Suppressor macrophage treated with lipopolysaccharide for 4 hours (primary cell): ENCODE measurements at regions not wholly inside any gene's neighbourhood (a gene's known extent, or its start where the extent isn't known, plus 50 kb on each side); places are given as distances from the start of the nearest gene placed in this dataset.

Experiments
- DNase-seq: peaks from one replicate; pipeline ENCODE4 v3.0.0-alpha.2; 2020

- no peak for DNase-seq
These were observed 136.8 kb upstream of the IRF2BP2 start for GRCh38 chr1:234746798-234747196.

DNA sequence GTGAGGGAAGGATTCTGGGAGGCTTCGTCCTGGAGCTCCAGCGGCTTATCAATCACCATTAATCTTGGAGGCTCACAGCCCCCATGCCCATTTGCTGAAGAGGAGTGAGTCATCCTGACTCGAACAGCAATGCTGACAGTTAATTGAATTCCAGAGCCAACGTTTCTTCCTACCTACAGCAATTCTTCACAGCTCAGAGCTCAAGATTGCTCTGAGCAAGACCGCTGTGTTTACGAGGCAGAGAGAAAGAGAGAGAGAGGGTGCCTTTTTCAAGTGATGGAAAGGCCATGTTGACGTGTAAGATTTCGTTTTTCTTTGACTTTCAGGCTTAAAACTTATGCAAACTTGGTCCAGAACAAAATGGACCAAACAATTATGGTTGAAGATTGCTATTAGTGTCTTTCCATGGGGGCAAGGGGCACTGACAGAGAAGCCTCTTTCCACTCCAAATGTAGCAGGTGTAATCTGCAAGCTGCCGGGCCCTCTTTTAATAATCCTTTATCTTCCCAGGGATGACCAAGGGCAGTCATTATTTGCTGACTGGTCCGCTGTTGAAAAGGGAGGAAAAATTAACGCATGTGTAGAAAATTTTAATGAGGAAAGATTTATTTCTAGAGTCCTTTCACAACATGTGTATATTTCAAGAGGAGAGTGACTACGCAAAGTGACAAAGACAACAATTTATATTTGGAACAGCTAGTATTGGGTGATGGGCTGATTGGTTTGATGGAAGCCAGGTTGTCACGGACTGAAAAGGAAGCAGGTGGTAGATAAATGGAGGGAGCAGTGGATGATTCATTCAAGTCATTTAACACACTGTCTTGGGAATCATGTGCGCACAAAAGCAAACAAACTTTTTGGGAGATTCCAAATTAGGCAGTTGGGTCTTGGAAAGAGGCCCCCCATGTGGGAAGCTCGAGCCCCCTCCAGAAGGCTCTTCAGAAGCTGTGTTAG lies 136.1 kb upstream of the IRF2BP2 start:
- no peak for DNase-seq

GRCh38 chr1:234745276-234745675 lies 135.3 kb upstream of the IRF2BP2 start:
- DNase-seq = no peak

- DNase-seq = no peak
These were observed 134.0 kb upstream of the IRF2BP2 start for GRCh38 chr1:234743791-234744611.

- DNase-seq = no peak
These were observed 132.6 kb upstream of the IRF2BP2 start for GRCh38 chr1:234742622-234743021.

DNA sequence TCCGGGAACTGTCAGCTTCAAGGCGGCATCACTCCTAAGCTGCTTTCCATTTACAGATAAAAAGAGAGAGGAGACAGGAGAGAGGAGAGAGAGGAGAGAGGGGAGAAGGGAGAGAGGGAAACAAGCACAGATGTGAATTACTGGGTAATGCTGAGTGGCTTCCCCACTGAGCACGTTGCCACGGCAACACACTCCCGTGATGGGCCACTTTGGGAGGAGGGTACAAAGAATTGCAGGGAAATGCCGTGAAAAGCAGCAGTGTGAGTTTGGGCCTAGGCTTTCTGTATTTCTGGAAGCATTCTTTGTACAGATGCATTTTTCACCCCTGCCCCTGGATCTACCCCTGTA lies 128.0 kb upstream of the IRF2BP2 start:
- no peak for DNase-seq

DNA sequence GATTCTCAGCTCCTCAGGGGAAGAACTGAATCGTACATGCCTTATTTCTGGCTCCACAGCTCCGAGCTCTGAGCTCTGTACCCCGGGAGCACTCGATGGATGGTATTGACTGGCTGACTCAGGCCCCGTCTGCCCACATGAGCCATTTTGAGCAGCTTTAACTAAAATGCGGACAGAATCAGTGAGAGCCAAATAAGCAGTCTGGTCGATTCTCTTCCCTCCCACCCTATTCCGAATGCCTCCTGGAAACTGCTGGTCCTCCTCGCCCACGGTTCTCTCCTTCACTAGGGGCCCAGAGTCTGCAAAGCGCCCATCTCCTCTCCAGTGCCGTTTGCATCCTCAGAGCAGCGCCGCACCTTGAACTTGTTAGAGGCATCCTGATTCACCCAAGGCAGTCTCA lies 125.9 kb upstream of the IRF2BP2 start:
- DNase-seq = no peak

DNA sequence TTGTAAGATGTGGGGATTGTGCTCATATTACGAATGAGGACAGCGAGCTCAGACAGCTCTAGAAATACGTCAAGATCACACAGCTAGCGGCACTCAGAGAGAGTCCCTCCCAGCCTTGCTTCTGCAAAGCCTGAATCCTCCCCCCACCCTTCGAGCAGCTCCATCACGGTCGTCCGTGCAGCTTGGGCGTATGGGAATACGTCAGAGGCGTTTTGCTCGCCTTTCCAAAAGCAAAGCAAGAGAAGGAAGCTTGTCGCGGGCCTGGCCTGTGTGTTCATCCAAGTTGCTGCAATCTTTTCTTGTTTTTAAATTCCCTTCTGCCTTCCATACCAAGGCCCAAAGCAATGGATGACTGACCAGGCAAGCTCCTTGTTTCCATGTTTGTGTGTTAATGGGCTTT lies 125.5 kb upstream of the IRF2BP2 start:
- no peak for DNase-seq

GRCh38 chr1:234734869-234735268 lies 124.9 kb upstream of the IRF2BP2 start:
- DNase-seq = no peak

DNA sequence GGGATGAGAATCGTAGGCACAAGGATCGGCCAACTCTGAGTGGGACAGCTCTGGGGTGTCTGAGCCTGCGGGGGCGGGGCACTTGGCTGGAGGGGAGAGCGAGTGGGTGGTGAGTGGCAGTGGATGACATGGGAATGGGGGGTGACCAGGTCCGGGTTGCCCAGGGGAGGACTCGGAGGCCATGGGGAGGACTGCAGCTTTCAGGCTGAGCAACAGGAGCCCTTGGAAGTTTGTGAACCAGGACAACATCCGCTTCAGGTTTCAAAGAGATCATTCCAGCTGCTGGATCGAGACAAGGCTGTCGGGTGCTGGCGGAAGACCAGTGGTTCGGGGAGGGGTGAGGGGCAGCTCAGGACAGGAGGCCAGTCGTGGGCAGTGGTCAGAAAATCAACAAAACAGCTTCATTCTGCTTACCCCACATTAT lies 124.4 kb upstream of the IRF2BP2 start:
- no peak for DNase-seq

- DNase-seq = no peak
These were observed 123.4 kb upstream of the IRF2BP2 start for GRCh38 chr1:234733427-234733826.

DNA sequence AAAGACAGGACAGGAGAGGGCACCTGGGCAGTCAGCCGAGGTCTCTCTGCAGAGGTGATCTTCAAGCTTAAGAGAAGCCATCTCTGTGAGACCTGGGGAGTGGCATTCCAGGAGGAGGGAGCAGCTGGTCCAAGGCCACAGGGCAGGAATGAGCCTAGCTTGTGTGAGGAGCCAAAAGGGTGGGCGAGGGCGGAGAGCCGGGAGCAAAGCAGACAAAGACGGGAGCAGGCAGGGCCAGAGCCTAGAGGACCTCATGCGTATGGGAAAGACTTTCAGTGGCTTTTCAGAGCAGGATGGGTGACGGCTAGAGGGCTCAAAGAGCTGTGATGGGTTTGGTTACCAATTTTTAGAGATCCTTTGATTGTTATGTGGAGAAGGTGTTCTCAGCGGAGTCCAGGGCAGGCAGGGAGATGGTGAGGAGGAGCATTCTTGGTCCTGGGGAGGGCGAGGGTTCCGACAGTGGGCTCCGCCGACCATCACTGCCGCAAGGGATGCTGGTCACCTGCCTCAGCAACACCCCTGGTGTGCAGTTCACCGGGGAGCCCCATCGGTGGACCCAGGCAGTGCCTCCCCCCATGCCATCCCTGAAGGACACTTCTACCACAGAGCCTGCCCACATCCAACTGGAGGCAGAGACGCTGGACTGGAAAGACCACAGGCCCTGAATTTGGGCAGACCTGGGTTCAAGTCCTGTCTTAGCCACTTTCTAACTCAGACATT lies 122.9 kb upstream of the IRF2BP2 start:
- no peak for DNase-seq

GRCh38 chr1:234732260-234732659 lies 122.3 kb upstream of the IRF2BP2 start:
- no peak for DNase-seq

DNA sequence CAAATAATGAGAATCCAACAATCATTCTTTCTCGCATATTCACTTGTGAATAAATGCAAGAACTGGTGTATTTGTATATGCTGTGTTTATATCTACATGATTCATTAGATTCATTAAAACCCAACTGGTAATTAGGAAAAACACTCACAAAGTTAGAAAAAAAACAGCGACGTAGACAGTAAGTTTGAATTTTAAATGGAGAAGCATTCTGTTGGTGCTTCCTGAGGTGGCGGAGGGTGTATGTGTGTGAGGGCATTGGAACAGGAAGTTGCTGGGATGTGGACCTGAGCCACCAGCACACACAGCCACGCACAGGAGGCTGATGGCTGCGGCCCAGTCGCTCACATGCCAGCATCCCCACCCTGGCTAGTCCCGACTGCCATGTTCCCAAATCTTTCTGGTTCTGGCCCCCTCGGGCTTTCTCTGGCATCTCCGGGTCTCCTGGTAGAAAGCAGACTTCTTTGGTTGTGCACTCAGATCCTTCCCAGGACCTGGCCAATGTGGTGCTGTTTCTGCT lies 121.6 kb upstream of the IRF2BP2 start:
- DNase-seq = peak; percentile 64

GRCh38 chr1:234730770-234731568 lies 121.0 kb upstream of the IRF2BP2 start:
- DNase-seq = peak; percentile 84

GRCh38 chr1:234730475-234730769 lies 120.4 kb upstream of the IRF2BP2 start:
- no peak for DNase-seq

DNA sequence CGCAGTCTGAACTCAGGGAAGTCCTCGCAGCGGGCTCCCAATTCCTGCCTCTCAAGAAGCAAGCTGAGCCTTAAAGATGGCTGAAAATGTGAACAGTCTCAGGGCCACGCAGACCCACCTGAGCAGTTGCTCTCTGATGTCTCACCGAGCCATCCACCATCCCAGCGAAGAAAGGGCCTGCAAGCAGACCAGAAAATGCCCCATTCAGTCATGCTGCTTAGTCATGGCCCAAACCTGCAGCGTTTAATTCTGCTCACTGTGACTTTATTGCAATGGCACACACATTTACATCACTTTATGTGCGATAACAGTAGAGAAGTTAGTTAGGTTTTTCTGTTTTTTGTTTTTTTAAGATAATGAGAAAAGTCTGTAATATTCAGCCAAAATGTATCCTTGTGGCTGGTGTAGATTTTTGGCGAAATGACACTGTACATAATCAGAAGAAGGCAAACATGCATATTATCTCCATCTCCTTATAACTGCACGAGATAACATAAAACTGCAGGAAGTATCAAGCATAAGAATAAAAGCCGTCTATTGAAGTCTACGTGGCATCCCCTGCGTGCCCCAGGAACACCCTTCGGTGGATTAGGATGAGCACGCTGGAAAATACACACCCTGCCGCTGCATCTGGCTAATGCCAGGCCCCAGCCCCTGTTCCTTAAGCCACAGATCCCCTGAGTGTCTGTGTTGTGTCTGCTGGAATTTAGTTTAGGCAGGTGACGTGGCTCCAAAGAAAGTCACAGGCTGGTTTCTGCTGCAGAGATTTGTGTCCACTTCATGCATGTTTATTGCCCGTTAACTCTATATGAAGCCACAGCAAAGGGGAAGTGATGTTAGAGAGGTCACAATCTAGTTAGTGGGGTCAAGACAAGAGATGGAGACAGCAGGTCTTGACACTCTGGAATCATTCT lies 119.8 kb upstream of the IRF2BP2 start:
- DNase-seq = no peak

- no peak for DNase-seq
These were observed 118.8 kb upstream of the IRF2BP2 start for GRCh38 chr1:234728740-234729139.

DNA sequence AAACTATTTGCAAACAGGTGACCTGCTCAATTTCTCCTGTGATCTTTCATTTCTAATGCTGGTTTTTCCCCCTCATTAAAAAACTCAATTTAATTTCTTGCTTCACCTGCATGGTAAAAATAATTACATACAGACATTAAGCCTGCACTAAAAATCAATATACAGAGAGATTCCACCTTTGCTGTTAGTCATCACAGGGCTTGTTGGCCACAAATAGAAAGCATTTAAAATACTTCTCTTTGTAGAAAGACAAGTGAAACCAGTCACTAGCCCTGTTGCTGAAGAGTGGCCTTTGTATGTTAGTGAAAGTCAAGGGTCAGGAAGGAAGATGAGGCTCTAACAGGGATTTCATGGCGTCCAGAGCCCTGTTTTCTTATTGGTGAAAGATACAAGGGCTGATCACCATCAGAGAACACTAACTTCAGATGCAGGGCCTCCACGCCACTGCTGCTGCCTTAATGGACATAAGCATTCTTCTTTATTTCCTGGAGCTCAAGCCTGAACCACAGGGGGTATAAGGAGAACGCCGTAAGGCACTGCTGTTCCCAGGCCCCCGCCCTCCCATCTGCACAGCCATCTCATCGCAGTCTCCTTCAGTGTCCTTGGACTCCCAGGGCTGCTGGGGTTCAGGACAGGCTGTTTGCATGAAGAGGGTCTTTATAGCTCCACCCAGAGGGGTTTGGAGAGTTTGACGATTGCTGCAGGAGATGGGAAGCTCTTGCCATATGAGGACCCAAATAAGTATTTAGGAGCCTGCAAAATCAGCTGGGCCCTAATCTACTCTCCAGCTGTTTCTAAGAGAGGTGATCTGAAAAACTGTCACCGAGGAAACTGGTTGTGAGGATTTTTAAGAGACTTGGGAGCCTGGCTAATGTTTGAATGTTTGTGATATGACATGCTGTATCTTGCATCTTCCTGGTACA lies 117.3 kb upstream of the IRF2BP2 start:
- peak; percentile 72 for DNase-seq

- DNase-seq = no peak
These were observed 116.5 kb upstream of the IRF2BP2 start for GRCh38 chr1:234726359-234726943.
